ENCODE measurements at regions not wholly inside any gene's neighbourhood (a gene's known extent, or its start where the extent isn't known, plus 50 kb on each side); places are given as distances from the start of the nearest gene placed in this dataset.

DNA sequence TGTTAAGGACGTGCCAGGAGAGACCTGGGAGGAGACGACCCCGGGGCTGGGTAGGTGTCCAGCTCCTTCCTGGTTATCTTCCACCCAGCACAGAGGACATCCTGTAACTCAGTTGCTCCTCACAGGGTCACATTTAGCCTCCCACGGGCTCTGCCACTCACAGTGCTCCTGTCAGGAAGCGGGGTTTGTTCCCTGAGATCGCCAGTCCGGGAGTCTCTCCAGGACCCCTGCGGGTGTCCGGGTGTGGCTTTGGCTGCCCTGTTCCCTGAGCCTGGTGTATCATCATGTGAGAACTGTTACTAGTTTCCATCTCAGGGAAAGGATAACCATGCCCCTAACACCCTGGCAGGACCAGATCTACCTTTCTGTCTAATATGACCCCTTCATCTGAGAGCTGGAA, 158.2 kb upstream of the RUNX1 start:
- TF ChIP-seq, protein P1, sequence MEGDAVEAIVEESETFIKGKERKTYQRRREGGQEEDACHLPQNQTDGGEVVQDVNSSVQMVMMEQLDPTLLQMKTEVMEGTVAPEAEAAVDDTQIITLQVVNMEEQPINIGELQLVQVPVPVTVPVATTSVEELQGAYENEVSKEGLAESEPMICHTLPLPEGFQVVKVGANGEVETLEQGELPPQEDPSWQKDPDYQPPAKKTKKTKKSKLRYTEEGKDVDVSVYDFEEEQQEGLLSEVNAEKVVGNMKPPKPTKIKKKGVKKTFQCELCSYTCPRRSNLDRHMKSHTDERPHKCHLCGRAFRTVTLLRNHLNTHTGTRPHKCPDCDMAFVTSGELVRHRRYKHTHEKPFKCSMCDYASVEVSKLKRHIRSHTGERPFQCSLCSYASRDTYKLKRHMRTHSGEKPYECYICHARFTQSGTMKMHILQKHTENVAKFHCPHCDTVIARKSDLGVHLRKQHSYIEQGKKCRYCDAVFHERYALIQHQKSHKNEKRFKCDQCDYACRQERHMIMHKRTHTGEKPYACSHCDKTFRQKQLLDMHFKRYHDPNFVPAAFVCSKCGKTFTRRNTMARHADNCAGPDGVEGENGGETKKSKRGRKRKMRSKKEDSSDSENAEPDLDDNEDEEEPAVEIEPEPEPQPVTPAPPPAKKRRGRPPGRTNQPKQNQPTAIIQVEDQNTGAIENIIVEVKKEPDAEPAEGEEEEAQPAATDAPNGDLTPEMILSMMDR (IDR thresholded peaks at IDR 0.05): no peak
- no peak for TF ChIP-seq POLR2A (IDR thresholded peaks at IDR 0.05)
